ENCODE measurements at regions not wholly inside any gene's neighbourhood (a gene's known extent, or its start where the extent isn't known, plus 50 kb on each side); places are given as distances from the start of the nearest gene placed in this dataset.

DNA sequence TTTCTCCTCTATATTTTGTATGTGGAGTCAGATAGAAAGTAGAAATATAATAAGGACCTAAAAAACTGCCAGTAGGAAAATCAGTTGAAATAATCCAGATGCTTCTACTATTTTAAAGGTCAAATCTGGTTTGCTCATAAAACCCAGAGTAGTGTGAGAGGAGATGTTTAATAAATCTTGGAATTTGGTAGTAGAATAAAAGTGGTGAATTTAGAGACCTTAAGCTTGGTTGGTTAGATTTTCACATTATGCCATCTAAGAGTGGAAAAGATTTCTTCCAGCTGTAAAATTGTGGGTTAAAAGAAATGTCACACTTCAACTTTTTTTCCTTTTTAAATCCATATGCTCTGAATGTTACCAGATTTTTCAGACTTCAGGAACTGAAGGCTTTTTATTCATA, 266.4 kb upstream of the GOLIM4 start:
- Histone ChIP-seq H3K27ac (ENCODE audit: control insufficient read depth, insufficient read depth, low read length) (no peak overlapping the region), H3K79me2 (ENCODE audit: control insufficient read depth, insufficient read depth, low read length) (no peaks in the 10 kb centered on the region), H3K36me3 (ENCODE audit: control insufficient read depth in 2 of 2, extremely low read depth in 1 of 2, insufficient read depth in 2 of 2, low read length in 2 of 2) (no peaks in the 10 kb centered on the region), H3K9me1 (ENCODE audit: control insufficient read depth, extremely low read depth, insufficient read depth, low read length) (no peaks in the 10 kb centered on the region), H3K4me2 (ENCODE audit: control insufficient read depth, extremely low read depth, insufficient read depth, low read depth, low read length) (no peak overlapping the region), H3K9ac (ENCODE audit: control insufficient read depth, extremely low read depth, insufficient read depth, low read length) (no peak overlapping the region), H3K4me1 (ENCODE audit: control insufficient read depth, extremely low read depth, insufficient read depth, low read length) (no peaks in the 10 kb centered on the region), H2AFZ (ENCODE audit: control insufficient read depth, low read length) (no peak overlapping the region), H3K9me3 (ENCODE audit: control insufficient read depth, low read depth, low read length) (no peaks in the 10 kb centered on the region), H4K20me1 (ENCODE audit: control insufficient read depth, extremely low read depth, insufficient read depth, low read length) (no peaks in the 10 kb centered on the region), H3K27me3 (ENCODE audit: control insufficient read depth, extremely low read depth, insufficient read depth, low read length) (no peaks in the 10 kb centered on the region), H3K4me3 (ENCODE audit: control insufficient read depth in 2 of 3, extremely low read depth in 1 of 3, insufficient read depth in 2 of 3, low read depth in 1 of 3, low read length in 3 of 3) (no peak overlapping the region)
- no peak for FAIRE-seq
- dilution Hi-C loops (cut with MboI; ENCODE audit: extremely low pct_ligation_motif_present, low sequenced_read_pairs) = no loop called here
- TF ChIP-seq, protein P1, sequence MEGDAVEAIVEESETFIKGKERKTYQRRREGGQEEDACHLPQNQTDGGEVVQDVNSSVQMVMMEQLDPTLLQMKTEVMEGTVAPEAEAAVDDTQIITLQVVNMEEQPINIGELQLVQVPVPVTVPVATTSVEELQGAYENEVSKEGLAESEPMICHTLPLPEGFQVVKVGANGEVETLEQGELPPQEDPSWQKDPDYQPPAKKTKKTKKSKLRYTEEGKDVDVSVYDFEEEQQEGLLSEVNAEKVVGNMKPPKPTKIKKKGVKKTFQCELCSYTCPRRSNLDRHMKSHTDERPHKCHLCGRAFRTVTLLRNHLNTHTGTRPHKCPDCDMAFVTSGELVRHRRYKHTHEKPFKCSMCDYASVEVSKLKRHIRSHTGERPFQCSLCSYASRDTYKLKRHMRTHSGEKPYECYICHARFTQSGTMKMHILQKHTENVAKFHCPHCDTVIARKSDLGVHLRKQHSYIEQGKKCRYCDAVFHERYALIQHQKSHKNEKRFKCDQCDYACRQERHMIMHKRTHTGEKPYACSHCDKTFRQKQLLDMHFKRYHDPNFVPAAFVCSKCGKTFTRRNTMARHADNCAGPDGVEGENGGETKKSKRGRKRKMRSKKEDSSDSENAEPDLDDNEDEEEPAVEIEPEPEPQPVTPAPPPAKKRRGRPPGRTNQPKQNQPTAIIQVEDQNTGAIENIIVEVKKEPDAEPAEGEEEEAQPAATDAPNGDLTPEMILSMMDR (optimal IDR thresholded peaks at IDR 0.05 in 1 of 3, IDR thresholded peaks at IDR 0.05 in 1 of 3, conservative IDR thresholded peaks at IDR 0.05 in 1 of 3; ENCODE audit: extremely low read depth in 1 of 3, insufficient read depth in 2 of 3, low read length in 3 of 3) = no peak
- TF ChIP-seq EZH2 (IDR thresholded peaks at IDR 0.05; ENCODE audit: low read length) = no peak
- no peak for DNase-seq (ENCODE audit: low read depth, low spot score)

DNA sequence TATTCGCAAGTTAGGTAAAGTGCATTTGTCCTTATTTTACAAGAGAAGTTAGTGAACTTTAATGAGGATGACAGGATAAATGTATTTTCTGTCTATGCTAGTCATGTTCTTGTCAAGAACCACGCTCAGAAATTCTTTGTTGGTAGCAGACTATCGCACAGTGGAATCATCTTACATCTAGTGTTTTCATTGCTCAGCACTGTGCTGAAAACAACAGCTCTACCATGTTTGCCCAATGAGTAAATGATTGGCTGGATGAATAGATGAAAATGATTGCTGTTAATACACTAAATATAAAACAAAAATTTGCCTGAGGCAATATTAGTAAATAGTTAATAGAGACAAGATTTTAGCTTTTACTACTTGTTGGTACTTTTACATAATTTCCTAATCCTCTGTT, 265.3 kb upstream of the GOLIM4 start:
- Histone ChIP-seq H3K9me3 (ENCODE audit: control insufficient read depth, low read depth, low read length) (no peaks in the 10 kb centered on the region), H3K27ac (ENCODE audit: control insufficient read depth, insufficient read depth, low read length) (no peak overlapping the region), H3K4me1 (ENCODE audit: control insufficient read depth, extremely low read depth, insufficient read depth, low read length) (no peaks in the 10 kb centered on the region), H3K9ac (ENCODE audit: control insufficient read depth, extremely low read depth, insufficient read depth, low read length) (no peak overlapping the region), H4K20me1 (ENCODE audit: control insufficient read depth, extremely low read depth, insufficient read depth, low read length) (no peaks in the 10 kb centered on the region), H3K36me3 (ENCODE audit: control insufficient read depth in 2 of 2, extremely low read depth in 1 of 2, insufficient read depth in 2 of 2, low read length in 2 of 2) (no peaks in the 10 kb centered on the region), H3K27me3 (ENCODE audit: control insufficient read depth, extremely low read depth, insufficient read depth, low read length) (no peaks in the 10 kb centered on the region), H2AFZ (ENCODE audit: control insufficient read depth, low read length) (no peak overlapping the region), H3K4me2 (ENCODE audit: control insufficient read depth, extremely low read depth, insufficient read depth, low read depth, low read length) (no peak overlapping the region), H3K4me3 (ENCODE audit: control insufficient read depth in 2 of 3, extremely low read depth in 1 of 3, insufficient read depth in 2 of 3, low read depth in 1 of 3, low read length in 3 of 3) (no peak overlapping the region), H3K9me1 (ENCODE audit: control insufficient read depth, extremely low read depth, insufficient read depth, low read length) (no peaks in the 10 kb centered on the region), H3K79me2 (ENCODE audit: control insufficient read depth, insufficient read depth, low read length) (no peaks in the 10 kb centered on the region)
- DNase-seq (ENCODE audit: low read depth, low spot score) = no peak
- TF ChIP-seq EZH2 (IDR thresholded peaks at IDR 0.05; ENCODE audit: low read length) = no peak
- TF ChIP-seq, protein P1 (optimal IDR thresholded peaks at IDR 0.05 in 1 of 3, IDR thresholded peaks at IDR 0.05 in 1 of 3, conservative IDR thresholded peaks at IDR 0.05 in 1 of 3; ENCODE audit: extremely low read depth in 1 of 3, insufficient read depth in 2 of 3, low read length in 3 of 3) = no peak
- FAIRE-seq = no peak
- dilution Hi-C loops (cut with MboI; ENCODE audit: extremely low pct_ligation_motif_present, low sequenced_read_pairs) = no loop called here

Data from keratinocyte (primary cell).